GM06990 (cell line): ENCODE measurements at regions not wholly inside any gene's neighbourhood (a gene's known extent, or its start where the extent isn't known, plus 50 kb on each side); places are given as distances from the start of the nearest gene placed in this dataset.

Experiments used
- DNase-seq: peaks from one replicate; pipeline ENCODE4 v3.0.0-alpha.2; 2011; ENCODE audit not compliant: insufficient read length; ENCODE audit errors: extremely low read depth
- H3K27me3 ChIP-seq: replicated peaks from 2 replicates; pipeline ENCODE4 v1.6.0; 2011; ENCODE audit warnings: low read length; ENCODE audit not compliant: control insufficient read depth, insufficient read depth
- H3K36me3 ChIP-seq: 2 replicates; pipeline ENCODE4 v1.5.1; 2011; ENCODE audit warnings: low read length; ENCODE audit not compliant: control insufficient read depth, insufficient read depth
- H3K4me3 ChIP-seq: replicated peaks from 2 replicates; pipeline ENCODE4 v1.5.1; 2011; ENCODE audit warnings: low read depth, mild to moderate bottlenecking, control low read depth, low read length
- CTCF ChIP-seq: IDR thresholded peaks from 2 replicates; pipeline ENCODE4 v1.5.1; 2011; ENCODE audit warnings: low read length, control low read depth, mild to moderate bottlenecking, inconsistent platforms; ENCODE audit not compliant: insufficient read depth, poor library complexity, severe bottlenecking

GRCh38 chr17:5815396-5815795 is 231.1 kb upstream of the NLRP1 start:
- no peak for TF ChIP-seq CTCF
- no peaks in the 10 kb centered on the region for H3K36me3 ChIP-seq
- no peaks in the 10 kb centered on the region for H3K27me3 ChIP-seq
- no peak overlapping the region for H3K4me3 ChIP-seq
- DNase-seq, result no peak

GRCh38 chr17:5816491-5817070 is 232.3 kb upstream of the NLRP1 start:
- no peak for DNase-seq
- TF ChIP-seq CTCF, result no peak
- H3K4me3 ChIP-seq, result no peak overlapping the region
- no peaks in the 10 kb centered on the region for H3K36me3 ChIP-seq
- H3K27me3 ChIP-seq, result no peaks in the 10 kb centered on the region

- H3K27me3 ChIP-seq, result no peaks in the 10 kb centered on the region
- no peak for TF ChIP-seq CTCF
- DNase-seq, result no peak
Measured at GRCh38 chr17:5817475-5818395, 233.4 kb upstream of the NLRP1 start.

GRCh38 chr17:5819396-5819795 is 235.1 kb upstream of the NLRP1 start:
- H3K27me3 ChIP-seq, result no peaks in the 10 kb centered on the region
- no peak overlapping the region for H3K4me3 ChIP-seq
- no peak for TF ChIP-seq CTCF
- no peaks in the 10 kb centered on the region for H3K36me3 ChIP-seq
- no peak for DNase-seq

More at GRCh38 chr17:5817475-5818395, 233.4 kb upstream of the NLRP1 start:
- Histone ChIP-seq H3K36me3 (no peaks in the 10 kb centered on the region), H3K4me3 (no peak overlapping the region)

GRCh38 chr17:5819921-5820685 is 235.8 kb upstream of the NLRP1 start:
- no peak for TF ChIP-seq CTCF
- no peak overlapping the region for H3K4me3 ChIP-seq
- no peaks in the 10 kb centered on the region for H3K27me3 ChIP-seq
- DNase-seq, result no peak
- no peaks in the 10 kb centered on the region for H3K36me3 ChIP-seq
